ENCODE measurements at regions not wholly inside any gene's neighbourhood (a gene's known extent, or its start where the extent isn't known, plus 50 kb on each side); places are given as distances from the start of the nearest gene placed in this dataset.
A peak's percentile ranks its signal among the peaks of the same experiment; 100 is the strongest.
"Not testable (repeated sequence)": the region's sequence is repeated elsewhere in the genome, so short reads cannot be mapped to it uniquely, and the experiment has no call there.

DNA sequence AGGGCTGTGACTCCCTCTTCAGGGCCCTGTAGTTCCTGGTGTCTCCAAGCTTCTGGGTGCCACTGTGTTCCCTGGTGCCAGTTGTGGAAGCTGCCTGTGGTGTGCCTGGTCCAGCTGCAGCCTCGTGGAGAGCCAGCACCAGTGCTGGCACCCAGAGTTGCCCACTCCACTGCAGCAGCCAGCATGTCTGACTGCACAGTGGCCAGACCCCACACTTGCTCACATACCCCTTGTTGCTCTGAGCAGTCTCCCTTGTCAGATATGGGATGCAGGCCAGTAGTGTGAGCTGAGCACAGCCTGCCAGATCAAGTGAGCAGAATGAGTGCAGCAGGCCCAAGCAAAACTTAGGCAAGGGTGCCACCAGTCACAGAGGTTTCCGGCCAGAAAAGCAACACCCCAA lies 108.6 kb downstream of the ZMAT1 start:
- Mint-ChIP-seq H3K27ac (ENCODE audit: unreplicated experiment) (no peak overlapping the region), H3K4me3 (ENCODE audit: unreplicated experiment) (no peak overlapping the region), H3K27me3 (ENCODE audit: unreplicated experiment) (no peaks in the 10 kb centered on the region), H3K36me3 (ENCODE audit: unreplicated experiment) (no peaks in the 10 kb centered on the region), H3K9me3 (ENCODE audit: unreplicated experiment) (peaks cover 2% of the 10 kb centered on the region), H3K4me1 (ENCODE audit: low read depth, unreplicated experiment) (no peaks in the 10 kb centered on the region)
- TF ChIP-seq, protein P1, sequence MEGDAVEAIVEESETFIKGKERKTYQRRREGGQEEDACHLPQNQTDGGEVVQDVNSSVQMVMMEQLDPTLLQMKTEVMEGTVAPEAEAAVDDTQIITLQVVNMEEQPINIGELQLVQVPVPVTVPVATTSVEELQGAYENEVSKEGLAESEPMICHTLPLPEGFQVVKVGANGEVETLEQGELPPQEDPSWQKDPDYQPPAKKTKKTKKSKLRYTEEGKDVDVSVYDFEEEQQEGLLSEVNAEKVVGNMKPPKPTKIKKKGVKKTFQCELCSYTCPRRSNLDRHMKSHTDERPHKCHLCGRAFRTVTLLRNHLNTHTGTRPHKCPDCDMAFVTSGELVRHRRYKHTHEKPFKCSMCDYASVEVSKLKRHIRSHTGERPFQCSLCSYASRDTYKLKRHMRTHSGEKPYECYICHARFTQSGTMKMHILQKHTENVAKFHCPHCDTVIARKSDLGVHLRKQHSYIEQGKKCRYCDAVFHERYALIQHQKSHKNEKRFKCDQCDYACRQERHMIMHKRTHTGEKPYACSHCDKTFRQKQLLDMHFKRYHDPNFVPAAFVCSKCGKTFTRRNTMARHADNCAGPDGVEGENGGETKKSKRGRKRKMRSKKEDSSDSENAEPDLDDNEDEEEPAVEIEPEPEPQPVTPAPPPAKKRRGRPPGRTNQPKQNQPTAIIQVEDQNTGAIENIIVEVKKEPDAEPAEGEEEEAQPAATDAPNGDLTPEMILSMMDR (IDR thresholded peaks at IDR 0.05; ENCODE audit: partially characterized antibody, unreplicated experiment): no peak
- no peak for DNase-seq

DNA sequence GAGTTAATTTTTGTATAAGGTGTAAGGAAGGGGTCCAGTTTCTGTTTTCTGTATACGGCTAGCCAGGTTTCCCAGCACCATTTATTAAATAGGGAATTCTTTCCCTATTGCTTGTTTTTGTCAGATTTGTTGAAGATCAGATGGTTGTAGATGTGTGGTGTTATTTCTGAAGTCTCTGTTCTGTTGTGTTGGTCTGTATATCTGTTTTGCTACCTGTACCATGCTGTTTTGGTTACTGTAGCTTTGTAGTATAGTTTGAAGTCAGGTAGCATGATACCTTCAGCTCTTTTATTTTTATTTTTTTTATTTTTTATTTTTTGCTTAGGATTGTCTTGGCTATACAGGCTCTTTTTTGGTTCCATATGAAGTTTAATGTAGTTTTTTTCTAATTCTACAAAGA lies 114.1 kb downstream of the ZMAT1 start:
- not testable (repeated sequence) for H3K9me3 Mint-ChIP-seq (ENCODE audit: unreplicated experiment); H3K4me3 Mint-ChIP-seq (ENCODE audit: unreplicated experiment); H3K27ac Mint-ChIP-seq (ENCODE audit: unreplicated experiment); H3K27me3 Mint-ChIP-seq (ENCODE audit: unreplicated experiment); H3K36me3 Mint-ChIP-seq (ENCODE audit: unreplicated experiment); H3K4me1 Mint-ChIP-seq (ENCODE audit: low read depth, unreplicated experiment); DNase-seq

DNA sequence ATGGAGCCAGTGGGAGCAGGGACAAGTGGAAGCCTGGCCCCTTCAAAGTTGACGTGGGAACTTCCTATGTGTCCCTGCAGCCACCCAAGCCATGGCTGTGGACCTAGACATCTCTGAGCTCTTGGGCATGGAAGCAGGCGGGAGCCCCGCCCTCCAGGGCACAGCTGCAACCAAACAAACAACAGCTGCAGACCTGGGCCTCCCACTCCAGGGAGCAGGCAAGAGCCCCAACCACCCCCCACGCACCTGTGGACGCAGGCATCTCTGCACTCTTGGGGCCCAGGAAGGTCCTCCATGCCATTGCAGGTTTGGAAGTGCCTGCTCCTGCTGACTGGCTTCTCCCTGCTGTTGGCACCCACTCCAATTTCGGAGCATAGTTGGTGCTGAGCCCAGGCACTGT lies 118.6 kb downstream of the ZMAT1 start:
- Mint-ChIP-seq H3K36me3 (ENCODE audit: unreplicated experiment) (no peaks in the 10 kb centered on the region), H3K4me1 (ENCODE audit: low read depth, unreplicated experiment) (no peaks in the 10 kb centered on the region), H3K9me3 (ENCODE audit: unreplicated experiment) (no peaks in the 10 kb centered on the region), H3K27ac (ENCODE audit: unreplicated experiment) (no peak overlapping the region), H3K27me3 (ENCODE audit: unreplicated experiment) (peaks cover 2% of the 10 kb centered on the region), H3K4me3 (ENCODE audit: unreplicated experiment) (no peak overlapping the region)
- no peak for DNase-seq
- TF ChIP-seq, protein P1 (IDR thresholded peaks at IDR 0.05; ENCODE audit: partially characterized antibody, unreplicated experiment): no peak

DNA sequence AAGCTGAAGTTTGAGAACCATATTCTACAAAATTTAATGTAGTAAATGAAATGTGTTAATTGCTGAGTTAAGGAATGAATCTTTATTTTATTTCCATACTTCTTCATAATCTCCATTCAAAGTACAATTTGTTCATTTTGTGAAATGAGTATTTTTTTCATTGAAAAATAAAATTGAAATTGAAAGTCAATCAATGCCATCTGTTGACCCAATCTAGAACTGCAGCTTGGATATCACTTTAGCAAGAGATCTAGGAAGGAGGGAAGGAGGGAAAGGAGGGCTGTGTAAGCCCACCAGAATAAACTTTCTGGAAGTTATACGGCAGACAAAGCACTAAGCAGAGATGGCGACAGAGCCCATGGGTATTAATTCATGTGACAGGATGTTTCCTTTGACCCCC lies 128.4 kb downstream of the ZMAT1 start:
- TF ChIP-seq, protein P1 (IDR thresholded peaks at IDR 0.05; ENCODE audit: partially characterized antibody, unreplicated experiment): peak; percentile 21
- Mint-ChIP-seq H3K4me1 (ENCODE audit: low read depth, unreplicated experiment) (no peaks in the 10 kb centered on the region), H3K27ac (ENCODE audit: unreplicated experiment) (no peak overlapping the region), H3K36me3 (ENCODE audit: unreplicated experiment) (no peaks in the 10 kb centered on the region), H3K27me3 (ENCODE audit: unreplicated experiment) (no peaks in the 10 kb centered on the region), H3K9me3 (ENCODE audit: unreplicated experiment) (no peaks in the 10 kb centered on the region), H3K4me3 (ENCODE audit: unreplicated experiment) (no peak overlapping the region)
- DNase-seq: no peak

DNA sequence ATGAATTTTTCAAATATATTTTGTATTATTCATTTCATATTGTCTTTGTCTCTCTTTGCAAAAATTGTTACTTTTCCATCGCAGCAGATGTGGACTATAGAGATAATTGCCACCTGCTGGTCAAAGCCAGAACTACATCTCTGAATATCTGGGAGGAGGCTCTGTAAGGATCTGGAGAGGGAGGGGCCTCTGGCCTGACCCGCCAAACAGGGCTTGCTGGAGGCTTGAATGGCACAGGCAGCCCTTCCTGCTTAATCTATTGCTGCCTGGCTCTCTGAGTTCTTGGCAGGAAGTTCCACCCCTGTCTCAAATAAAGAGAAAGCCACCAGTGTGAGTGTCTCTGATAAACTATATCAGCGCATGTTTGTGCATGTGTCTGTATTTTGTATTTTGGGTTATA lies 132.4 kb downstream of the ZMAT1 start:
- TF ChIP-seq, protein P1 (IDR thresholded peaks at IDR 0.05; ENCODE audit: partially characterized antibody, unreplicated experiment): peak; percentile 81
- H3K9me3 Mint-ChIP-seq (ENCODE audit: unreplicated experiment): no peaks in the 10 kb centered on the region
- no peak overlapping the region for H3K4me3 Mint-ChIP-seq (ENCODE audit: unreplicated experiment)
- no peak overlapping the region for H3K27ac Mint-ChIP-seq (ENCODE audit: unreplicated experiment)
- peak; percentile 65 for DNase-seq
- H3K36me3 Mint-ChIP-seq (ENCODE audit: unreplicated experiment): no peaks in the 10 kb centered on the region
- H3K4me1 Mint-ChIP-seq (ENCODE audit: low read depth, unreplicated experiment): no peaks in the 10 kb centered on the region
- no peaks in the 10 kb centered on the region for H3K27me3 Mint-ChIP-seq (ENCODE audit: unreplicated experiment)

DNA sequence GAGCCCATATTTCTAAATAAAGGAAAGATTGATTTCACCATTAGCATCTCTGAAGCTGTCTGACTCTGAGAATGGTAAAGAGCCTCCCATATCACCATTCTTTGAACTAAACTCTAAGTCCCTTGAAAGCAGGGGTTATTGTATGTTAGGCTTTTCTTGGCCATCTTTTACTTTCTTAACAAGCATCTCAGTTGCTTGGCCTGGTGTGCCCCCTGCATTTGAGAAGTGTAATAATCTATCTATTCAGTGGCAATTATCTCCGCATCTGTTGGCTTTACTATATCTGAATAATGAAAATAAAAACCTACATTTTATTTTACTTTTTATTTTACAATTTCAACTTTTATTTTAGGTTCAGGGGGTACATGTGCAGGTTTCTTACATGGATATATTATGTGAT lies 128.3 kb upstream of the ARMCX2 start:
- Mint-ChIP-seq H3K27me3 (ENCODE audit: unreplicated experiment) (no peaks in the 10 kb centered on the region), H3K4me1 (ENCODE audit: low read depth, unreplicated experiment) (no peaks in the 10 kb centered on the region), H3K4me3 (ENCODE audit: unreplicated experiment) (no peak overlapping the region), H3K27ac (ENCODE audit: unreplicated experiment) (no peak overlapping the region), H3K36me3 (ENCODE audit: unreplicated experiment) (no peaks in the 10 kb centered on the region), H3K9me3 (ENCODE audit: unreplicated experiment) (no peaks in the 10 kb centered on the region)
- DNase-seq: no peak
- TF ChIP-seq, protein P1 (IDR thresholded peaks at IDR 0.05; ENCODE audit: partially characterized antibody, unreplicated experiment): no peak

All from glutamatergic neuron (in vitro differentiated cells).